ENCODE measurements at regions not wholly inside any gene's neighbourhood (a gene's known extent, or its start where the extent isn't known, plus 50 kb on each side); places are given as distances from the start of the nearest gene placed in this dataset.

- no peak for TF ChIP-seq CTCF (IDR thresholded peaks at IDR 0.05; ENCODE audit: low read length)
- TF ChIP-seq EZH2 (optimal IDR thresholded peaks at IDR 0.05; ENCODE audit: low read depth, low read length) = no peak
Measured at GRCh38 chr11:8768625-8769333, 86.2 kb downstream of the RPL27A start.
